Lower leg skin (tissue), 3 donors: ENCODE measurements at regions not wholly inside any gene's neighbourhood (a gene's known extent, or its start where the extent isn't known, plus 50 kb on each side); places are given as distances from the start of the nearest gene placed in this dataset.

ENCODE experiments used
- POLR2A ChIP-seq, 2 donors: fragments of 450-650 bp; IDR thresholded peaks; one replicate each; pipeline ENCODE4 v1.6.1; 2016 to 2017; ENCODE audit warnings: antibody characterized with exemption in 2 of 2, mild to moderate bottlenecking in 1 of 2, moderate library complexity in 1 of 2
- TF ChIP-seq, protein P1 (sequence below), 3 donors: fragments of 450-650 bp; IDR thresholded peaks; one replicate each; pipeline ENCODE4 v1.5.1; 2016; ENCODE audit warnings: antibody characterized with exemption in 3 of 3, mild to moderate bottlenecking in 3 of 3, moderate library complexity in 2 of 3

DNA sequence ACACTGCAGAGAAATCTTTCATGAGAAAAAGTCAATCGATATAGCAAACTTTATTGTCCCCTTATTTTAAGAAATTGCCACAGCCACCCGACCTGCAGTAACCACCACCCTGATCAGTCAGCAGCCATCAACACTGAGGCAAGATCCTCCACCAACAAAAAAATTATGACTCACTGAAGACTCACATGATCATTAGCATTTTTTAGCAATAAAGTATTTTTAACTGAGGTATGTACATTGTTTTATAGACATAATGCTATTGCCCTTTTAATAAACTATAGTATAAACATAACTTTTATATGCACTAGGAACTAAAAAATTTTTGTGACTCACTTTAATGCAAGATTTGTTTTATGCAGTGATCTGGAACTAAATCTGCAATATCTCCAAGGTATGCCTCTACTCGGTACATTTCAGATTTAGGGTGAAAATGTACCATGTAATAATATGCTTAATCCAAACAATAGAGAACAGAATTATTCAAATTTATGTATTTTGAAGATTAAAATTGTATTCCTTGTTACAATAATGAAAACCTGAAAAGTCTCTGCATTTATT, 79.2 kb upstream of the CEP126 start:
- TF ChIP-seq, protein P1, sequence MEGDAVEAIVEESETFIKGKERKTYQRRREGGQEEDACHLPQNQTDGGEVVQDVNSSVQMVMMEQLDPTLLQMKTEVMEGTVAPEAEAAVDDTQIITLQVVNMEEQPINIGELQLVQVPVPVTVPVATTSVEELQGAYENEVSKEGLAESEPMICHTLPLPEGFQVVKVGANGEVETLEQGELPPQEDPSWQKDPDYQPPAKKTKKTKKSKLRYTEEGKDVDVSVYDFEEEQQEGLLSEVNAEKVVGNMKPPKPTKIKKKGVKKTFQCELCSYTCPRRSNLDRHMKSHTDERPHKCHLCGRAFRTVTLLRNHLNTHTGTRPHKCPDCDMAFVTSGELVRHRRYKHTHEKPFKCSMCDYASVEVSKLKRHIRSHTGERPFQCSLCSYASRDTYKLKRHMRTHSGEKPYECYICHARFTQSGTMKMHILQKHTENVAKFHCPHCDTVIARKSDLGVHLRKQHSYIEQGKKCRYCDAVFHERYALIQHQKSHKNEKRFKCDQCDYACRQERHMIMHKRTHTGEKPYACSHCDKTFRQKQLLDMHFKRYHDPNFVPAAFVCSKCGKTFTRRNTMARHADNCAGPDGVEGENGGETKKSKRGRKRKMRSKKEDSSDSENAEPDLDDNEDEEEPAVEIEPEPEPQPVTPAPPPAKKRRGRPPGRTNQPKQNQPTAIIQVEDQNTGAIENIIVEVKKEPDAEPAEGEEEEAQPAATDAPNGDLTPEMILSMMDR (IDR thresholded peaks at IDR 0.05): no peak
- no peak for TF ChIP-seq POLR2A (IDR thresholded peaks at IDR 0.05)
